NT2/D1 (cell line): ENCODE measurements at regions not wholly inside any gene's neighbourhood (a gene's known extent, or its start where the extent isn't known, plus 50 kb on each side); places are given as distances from the start of the nearest gene placed in this dataset.

Experiments used
- DNase-seq: peaks from one replicate; pipeline ENCODE4 v3.0.0-alpha.2; 2011; ENCODE audit warnings: low read depth, low spot score
- H3K27me3 ChIP-seq: 2 replicates; pipeline ENCODE4 v1.6.0; 2011; ENCODE audit warnings: mild to moderate bottlenecking; ENCODE audit not compliant: insufficient read length, insufficient read depth
- H3K36me3 ChIP-seq: 2 replicates; pipeline ENCODE4 v1.6.1; 2011; ENCODE audit warnings: mild to moderate bottlenecking, low read length, mixed read lengths; ENCODE audit not compliant: insufficient read depth, insufficient read length
- H3K4me1 ChIP-seq: 2 replicates; pipeline ENCODE4 v1.5.1; 2011; ENCODE audit not compliant: insufficient read depth, insufficient read length
- H3K4me3 ChIP-seq: 2 replicates; pipeline ENCODE4 v1.5.1; 2011; ENCODE audit warnings: low read depth; ENCODE audit not compliant: insufficient read length
- H3K9ac ChIP-seq: 2 replicates; pipeline ENCODE4 v1.6.0; 2011; ENCODE audit warnings: low read depth; ENCODE audit not compliant: insufficient read length
- H3K9me3 ChIP-seq: 2 replicates; pipeline ENCODE4 v1.5.1; 2011; ENCODE audit warnings: mild to moderate bottlenecking, low read length; ENCODE audit not compliant: insufficient read depth
- SUZ12 ChIP-seq: IDR thresholded peaks from 2 replicates; pipeline ENCODE4 v1.6.1; 2011; ENCODE audit not compliant: insufficient read length, insufficient read depth; ENCODE audit errors: extremely low read depth
- YY1 ChIP-seq: IDR thresholded peaks from 2 replicates; pipeline ENCODE4 v1.6.1; 2011; ENCODE audit not compliant: insufficient read length, insufficient read depth
- ZNF274 ChIP-seq: IDR thresholded peaks from 2 replicates; pipeline ENCODE4 v1.6.1; 2011; ENCODE audit warnings: mild to moderate bottlenecking, low read depth, low read length

GRCh38 chr6:113291751-113292445 is 565.2 kb upstream of the MARCKS start:
- no peaks in the 10 kb centered on the region for H3K36me3 ChIP-seq
- TF ChIP-seq SUZ12 (no peak), YY1 (no peak), ZNF274 (no peak)
- H3K9ac ChIP-seq = no peak overlapping the region
- DNase-seq = no peak
- no peak overlapping the region for H3K4me3 ChIP-seq
- no peaks in the 10 kb centered on the region for H3K4me1 ChIP-seq
- no peaks in the 10 kb centered on the region for H3K27me3 ChIP-seq
- no peaks in the 10 kb centered on the region for H3K9me3 ChIP-seq

- Histone ChIP-seq H3K4me1 (no peaks in the 10 kb centered on the region), H3K9ac (no peak overlapping the region), H3K4me3 (no peak overlapping the region), H3K27me3 (no peaks in the 10 kb centered on the region), H3K36me3 (no peaks in the 10 kb centered on the region), H3K9me3 (no peaks in the 10 kb centered on the region)
- no peak for DNase-seq
- no peak for TF ChIP-seq SUZ12
- TF ChIP-seq YY1 = no peak
- no peak for TF ChIP-seq ZNF274
Observed at GRCh38 chr6:113292646-113293422, 564.3 kb upstream of the MARCKS start.

- DNase-seq = no peak
- Histone ChIP-seq H3K9ac (no peak overlapping the region), H3K36me3 (no peaks in the 10 kb centered on the region), H3K27me3 (no peaks in the 10 kb centered on the region), H3K4me3 (no peak overlapping the region), H3K9me3 (no peaks in the 10 kb centered on the region), H3K4me1 (no peaks in the 10 kb centered on the region)
- TF ChIP-seq ZNF274 (no peak), YY1 (no peak), SUZ12 (no peak)
Observed at GRCh38 chr6:113293423-113293740, 563.8 kb upstream of the MARCKS start.

- no peak for DNase-seq
- no peak overlapping the region for H3K4me3 ChIP-seq
- no peak overlapping the region for H3K9ac ChIP-seq
- H3K9me3 ChIP-seq = no peaks in the 10 kb centered on the region
- H3K36me3 ChIP-seq = no peaks in the 10 kb centered on the region
- no peaks in the 10 kb centered on the region for H3K27me3 ChIP-seq
- TF ChIP-seq ZNF274 (no peak), YY1 (no peak)
- H3K4me1 ChIP-seq = no peaks in the 10 kb centered on the region
Observed at GRCh38 chr6:113299531-113299930, 557.6 kb upstream of the MARCKS start.

- DNase-seq = no peak
- no peaks in the 10 kb centered on the region for H3K36me3 ChIP-seq
- no peaks in the 10 kb centered on the region for H3K4me1 ChIP-seq
- H3K4me3 ChIP-seq = no peak overlapping the region
- H3K27me3 ChIP-seq = no peaks in the 10 kb centered on the region
- no peaks in the 10 kb centered on the region for H3K9me3 ChIP-seq
- H3K9ac ChIP-seq = no peak overlapping the region
- TF ChIP-seq ZNF274 = no peak
- TF ChIP-seq SUZ12 = no peak
- no peak for TF ChIP-seq YY1
Observed at GRCh38 chr6:113301651-113302050, 555.5 kb upstream of the MARCKS start.

- Histone ChIP-seq H3K36me3 (no peaks in the 10 kb centered on the region), H3K27me3 (no peaks in the 10 kb centered on the region), H3K9me3 (no peaks in the 10 kb centered on the region), H3K9ac (no peak overlapping the region), H3K4me3 (no peak overlapping the region), H3K4me1 (no peaks in the 10 kb centered on the region)
- no peak for TF ChIP-seq SUZ12
- TF ChIP-seq YY1 = no peak
- no peak for TF ChIP-seq ZNF274
- DNase-seq = no peak
Observed at GRCh38 chr6:113304116-113304515, 553.0 kb upstream of the MARCKS start.

- Histone ChIP-seq H3K9me3 (no peaks in the 10 kb centered on the region), H3K27me3 (no peaks in the 10 kb centered on the region), H3K4me3 (no peak overlapping the region), H3K36me3 (no peaks in the 10 kb centered on the region), H3K4me1 (no peaks in the 10 kb centered on the region), H3K9ac (no peak overlapping the region)
- peak; percentile 22 for DNase-seq
- no peak for TF ChIP-seq ZNF274
- TF ChIP-seq SUZ12 = no peak
- no peak for TF ChIP-seq YY1
Observed at GRCh38 chr6:113306552-113307145, 550.5 kb upstream of the MARCKS start.
